ENCODE measurements at regions not wholly inside any gene's neighbourhood (a gene's known extent, or its start where the extent isn't known, plus 50 kb on each side); places are given as distances from the start of the nearest gene placed in this dataset.

- no peak for TF ChIP-seq CTCF (IDR thresholded peaks at IDR 0.05)
- TF ChIP-seq EP300 (IDR thresholded peaks at IDR 0.05) = no peak
- no peak for TF ChIP-seq POLR2AphosphoS5 (IDR thresholded peaks at IDR 0.05)
- TF ChIP-seq POLR2A (IDR thresholded peaks at IDR 0.05) = no peak
- Histone ChIP-seq H3K27me3 (no peaks in the 10 kb centered on the region), H3K9me3 (no peaks in the 10 kb centered on the region), H3K4me3 (no peak overlapping the region), H3K36me3 (no peaks in the 10 kb centered on the region), H3K4me1 (peaks cover 2% of the 10 kb centered on the region), H3K27ac (no peak overlapping the region)
- WGBS = 98% methylated on average over 2 of the region's 2 CpGs
- DNase-seq (ENCODE audit: low spot score in 2 of 2) = no peak
Observed at GRCh38 chr18:39653221-39653620, 2087.6 kb upstream of the CELF4 start.

GRCh38 chr18:39648616-39649015, 2083.0 kb upstream of the CELF4 start:
- TF ChIP-seq POLR2AphosphoS5 (IDR thresholded peaks at IDR 0.05) = no peak
- no peak for TF ChIP-seq EP300 (IDR thresholded peaks at IDR 0.05)
- TF ChIP-seq POLR2A (IDR thresholded peaks at IDR 0.05) = no peak
- TF ChIP-seq CTCF (IDR thresholded peaks at IDR 0.05) = no peak
- DNase-seq (ENCODE audit: low spot score in 2 of 2) = no peak
- 91% methylated on average over 1 of the region's 1 CpG for WGBS
- Histone ChIP-seq H3K4me3 (no peak overlapping the region), H3K27ac (no peak overlapping the region), H3K9me3 (no peaks in the 10 kb centered on the region), H3K4me1 (peaks cover 8% of the 10 kb centered on the region), H3K36me3 (no peaks in the 10 kb centered on the region), H3K27me3 (no peaks in the 10 kb centered on the region)

GRCh38 chr18:39647627-39648534, 2082.3 kb upstream of the CELF4 start:
- DNase-seq (ENCODE audit: low spot score in 2 of 2) = no peak
- no peaks in the 10 kb centered on the region for H3K36me3 ChIP-seq
- peaks cover 8% of the 10 kb centered on the region for H3K4me1 ChIP-seq
- no peak overlapping the region for H3K27ac ChIP-seq
- no peaks in the 10 kb centered on the region for H3K27me3 ChIP-seq
- no peak for TF ChIP-seq CTCF (IDR thresholded peaks at IDR 0.05)
- no peak for TF ChIP-seq EP300 (IDR thresholded peaks at IDR 0.05)
- TF ChIP-seq POLR2AphosphoS5 (IDR thresholded peaks at IDR 0.05) = no peak
- no peak for TF ChIP-seq POLR2A (IDR thresholded peaks at IDR 0.05)
- no peak overlapping the region for H3K4me3 ChIP-seq
- H3K9me3 ChIP-seq = no peaks in the 10 kb centered on the region
- 17% methylated on average over 4 of the region's 4 CpGs for whole genome bisulfite sequencing

- Histone ChIP-seq H3K27me3 (no peaks in the 10 kb centered on the region), H3K36me3 (no peaks in the 10 kb centered on the region), H3K4me1 (no peaks in the 10 kb centered on the region), H3K9me3 (no peaks in the 10 kb centered on the region), H3K27ac (no peak overlapping the region), H3K4me3 (no peak overlapping the region)
- WGBS = 51% methylated on average over 1 of the region's 1 CpG
- DNase-seq (ENCODE audit: low spot score in 2 of 2) = no peak
- no peak for TF ChIP-seq EP300 (IDR thresholded peaks at IDR 0.05)
- TF ChIP-seq CTCF (IDR thresholded peaks at IDR 0.05) = no peak
- TF ChIP-seq POLR2AphosphoS5 (IDR thresholded peaks at IDR 0.05) = no peak
- no peak for TF ChIP-seq POLR2A (IDR thresholded peaks at IDR 0.05)
Observed at GRCh38 chr18:39638224-39638623, 2072.6 kb upstream of the CELF4 start.

GRCh38 chr18:39636931-39637330, 2071.3 kb upstream of the CELF4 start:
- Histone ChIP-seq H3K4me1 (no peaks in the 10 kb centered on the region), H3K27me3 (no peaks in the 10 kb centered on the region), H3K27ac (no peak overlapping the region), H3K36me3 (no peaks in the 10 kb centered on the region), H3K9me3 (no peaks in the 10 kb centered on the region), H3K4me3 (no peak overlapping the region)
- WGBS = 79% methylated on average over 1 of the region's 1 CpG
- no peak for DNase-seq (ENCODE audit: low spot score in 2 of 2)
- no peak for TF ChIP-seq CTCF (IDR thresholded peaks at IDR 0.05)
- TF ChIP-seq POLR2A (IDR thresholded peaks at IDR 0.05) = no peak
- TF ChIP-seq EP300 (IDR thresholded peaks at IDR 0.05) = no peak
- no peak for TF ChIP-seq POLR2AphosphoS5 (IDR thresholded peaks at IDR 0.05)
